HFFc6 (cell line): ENCODE measurements at regions not wholly inside any gene's neighbourhood (a gene's known extent, or its start where the extent isn't known, plus 50 kb on each side); places are given as distances from the start of the nearest gene placed in this dataset.
"Not testable (repeated sequence)": the region's sequence is repeated elsewhere in the genome, so short reads cannot be mapped to it uniquely, and the experiment has no call there.

ENCODE experiments used
- DNase-seq: peaks from one replicate; pipeline ENCODE4 v3.0.0-alpha.2; 2018
- H3K27ac Mint-ChIP-seq: 2 replicates; pipeline ENCODE4 v1.8.0; 2020; ENCODE audit warnings: mild to moderate bottlenecking, mixed read lengths
- H3K27me3 Mint-ChIP-seq: 2 replicates; pipeline ENCODE4 v1.8.0; 2021; ENCODE audit warnings: mild to moderate bottlenecking, moderate library complexity, mixed read lengths; ENCODE audit not compliant: insufficient read depth
- H3K36me3 Mint-ChIP-seq: 2 replicates; pipeline ENCODE4 v1.8.0; 2021; ENCODE audit warnings: low read depth, mixed read lengths
- H3K4me1 Mint-ChIP-seq: 2 replicates; pipeline ENCODE4 v1.8.0; 2020; ENCODE audit warnings: low read depth, mixed read lengths
- H3K4me3 Mint-ChIP-seq: 2 replicates; pipeline ENCODE4 v1.8.0; 2020; ENCODE audit warnings: mild to moderate bottlenecking, moderate library complexity, mixed read lengths
- H3K9me3 Mint-ChIP-seq: 2 replicates; pipeline ENCODE4 v1.8.0; 2020; ENCODE audit warnings: mild to moderate bottlenecking, mixed read lengths
- TF ChIP-seq, protein P1 (sequence below): fragments of 200-600 bp; sonication (generic); IDR thresholded peaks from 2 replicates; pipeline ENCODE4 v1.5.0; 2021; ENCODE audit warnings: antibody characterized with exemption, mild to moderate bottlenecking

DNA sequence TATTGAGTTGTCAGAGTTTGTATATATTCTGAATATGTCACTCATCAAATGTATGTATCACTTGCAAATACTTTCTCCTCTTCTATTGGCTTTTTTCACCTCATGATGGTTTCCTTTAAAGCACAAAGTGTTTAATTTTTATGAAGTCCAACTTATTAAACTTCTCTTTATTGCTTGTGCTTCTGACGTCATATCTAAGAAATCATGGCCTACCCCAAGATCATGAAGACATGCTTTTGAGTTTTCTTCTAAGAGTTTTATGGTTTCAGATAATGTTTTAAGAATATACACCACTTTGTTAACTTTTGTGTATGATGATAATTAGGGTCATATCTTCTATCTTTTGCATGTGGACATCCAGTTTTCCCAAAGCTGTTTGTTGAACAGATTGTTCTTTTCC lies 417.2 kb upstream of the ATP10A start:
- Mint-ChIP-seq H3K9me3 (no peaks in the 10 kb centered on the region), H3K4me3 (no peak overlapping the region), H3K27ac (no peak overlapping the region), H3K4me1 (no peaks in the 10 kb centered on the region), H3K36me3 (no peaks in the 10 kb centered on the region), H3K27me3 (no peaks in the 10 kb centered on the region)
- TF ChIP-seq, protein P1, sequence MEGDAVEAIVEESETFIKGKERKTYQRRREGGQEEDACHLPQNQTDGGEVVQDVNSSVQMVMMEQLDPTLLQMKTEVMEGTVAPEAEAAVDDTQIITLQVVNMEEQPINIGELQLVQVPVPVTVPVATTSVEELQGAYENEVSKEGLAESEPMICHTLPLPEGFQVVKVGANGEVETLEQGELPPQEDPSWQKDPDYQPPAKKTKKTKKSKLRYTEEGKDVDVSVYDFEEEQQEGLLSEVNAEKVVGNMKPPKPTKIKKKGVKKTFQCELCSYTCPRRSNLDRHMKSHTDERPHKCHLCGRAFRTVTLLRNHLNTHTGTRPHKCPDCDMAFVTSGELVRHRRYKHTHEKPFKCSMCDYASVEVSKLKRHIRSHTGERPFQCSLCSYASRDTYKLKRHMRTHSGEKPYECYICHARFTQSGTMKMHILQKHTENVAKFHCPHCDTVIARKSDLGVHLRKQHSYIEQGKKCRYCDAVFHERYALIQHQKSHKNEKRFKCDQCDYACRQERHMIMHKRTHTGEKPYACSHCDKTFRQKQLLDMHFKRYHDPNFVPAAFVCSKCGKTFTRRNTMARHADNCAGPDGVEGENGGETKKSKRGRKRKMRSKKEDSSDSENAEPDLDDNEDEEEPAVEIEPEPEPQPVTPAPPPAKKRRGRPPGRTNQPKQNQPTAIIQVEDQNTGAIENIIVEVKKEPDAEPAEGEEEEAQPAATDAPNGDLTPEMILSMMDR = no peak
- DNase-seq = no peak

DNA sequence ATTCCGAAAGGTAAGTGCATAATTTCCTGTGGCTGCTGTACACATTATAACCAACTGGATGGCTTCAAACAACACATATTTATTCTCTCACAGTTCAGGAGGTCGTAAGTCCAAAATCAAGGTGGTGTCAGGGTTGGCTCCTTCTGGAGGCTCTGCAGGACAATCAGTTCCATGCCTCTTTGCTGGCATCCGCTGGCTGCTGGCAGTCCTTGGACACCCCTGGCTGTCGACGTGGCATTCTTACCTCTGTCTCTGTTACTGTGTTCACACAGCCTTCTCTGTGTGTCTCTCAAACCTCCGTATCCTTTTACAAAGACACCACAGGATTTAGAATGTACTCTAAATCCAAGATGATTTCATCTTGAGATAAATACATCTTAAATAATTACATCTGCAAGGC lies 398.8 kb upstream of the ATP10A start:
- H3K27me3 Mint-ChIP-seq = peaks cover 1% of the 10 kb centered on the region
- no peak for DNase-seq
- no peaks in the 10 kb centered on the region for H3K9me3 Mint-ChIP-seq
- H3K4me3 Mint-ChIP-seq = no peak overlapping the region
- H3K4me1 Mint-ChIP-seq = no peaks in the 10 kb centered on the region
- no peak overlapping the region for H3K27ac Mint-ChIP-seq
- H3K36me3 Mint-ChIP-seq = no peaks in the 10 kb centered on the region
- TF ChIP-seq, protein P1 = no peak

DNA sequence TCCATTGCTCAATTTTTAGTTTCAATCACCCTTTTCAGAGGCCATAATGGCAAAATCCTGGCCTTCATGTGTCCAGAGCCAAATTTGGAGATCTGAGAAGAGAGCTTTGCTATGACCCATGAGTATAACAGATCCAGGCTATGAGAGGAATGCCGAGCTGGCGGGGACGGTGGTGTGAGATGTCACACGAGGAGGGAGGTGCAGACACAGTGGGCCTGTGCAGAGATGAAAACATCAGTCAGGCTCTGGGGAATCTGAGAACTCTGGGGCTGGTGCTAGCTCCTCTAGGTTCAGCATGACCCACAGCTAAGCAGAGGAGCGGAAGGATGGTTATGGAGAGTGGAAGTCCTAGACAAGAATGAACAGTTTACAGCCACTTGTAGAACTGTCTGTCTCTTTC lies 398.3 kb upstream of the ATP10A start:
- Mint-ChIP-seq H3K9me3 (no peaks in the 10 kb centered on the region), H3K27me3 (peaks cover 1% of the 10 kb centered on the region), H3K36me3 (no peaks in the 10 kb centered on the region), H3K27ac (no peak overlapping the region), H3K4me1 (no peaks in the 10 kb centered on the region), H3K4me3 (no peak overlapping the region)
- DNase-seq = no peak
- TF ChIP-seq, protein P1 = no peak

DNA sequence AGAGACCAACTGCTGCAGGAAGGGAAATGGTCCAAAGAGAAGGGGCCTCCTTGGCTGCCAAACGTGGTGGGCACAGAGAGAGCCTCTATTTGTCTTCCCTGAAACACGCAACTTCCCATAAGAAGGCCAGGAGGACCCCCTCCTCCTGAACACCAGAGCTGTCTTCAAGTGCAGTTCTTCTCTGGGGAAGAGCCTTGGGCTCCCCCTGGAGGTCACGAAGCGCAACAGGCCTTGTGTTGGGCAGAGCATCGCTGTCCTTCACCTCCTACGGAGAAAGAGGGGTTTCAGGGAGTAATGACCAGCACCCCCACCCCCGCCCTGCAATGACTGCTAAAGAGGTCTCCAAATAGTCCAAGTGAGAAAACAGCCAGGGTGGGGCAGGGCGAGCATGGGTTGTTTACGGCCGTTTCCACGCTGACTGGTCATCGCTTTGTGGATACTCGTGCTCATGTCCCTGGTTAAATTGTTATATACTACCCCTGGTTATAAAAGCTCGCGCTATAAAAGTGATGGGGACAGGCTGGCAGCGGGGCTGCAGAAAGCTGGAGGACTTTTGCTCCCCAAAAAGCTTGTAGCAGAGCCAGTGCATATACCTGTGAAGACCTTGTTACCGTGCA lies 397.5 kb upstream of the ATP10A start:
- H3K9me3 Mint-ChIP-seq = no peaks in the 10 kb centered on the region
- H3K27me3 Mint-ChIP-seq = peaks cover 1% of the 10 kb centered on the region
- H3K27ac Mint-ChIP-seq = no peak overlapping the region
- no peaks in the 10 kb centered on the region for H3K36me3 Mint-ChIP-seq
- TF ChIP-seq, protein P1 = peak; percentile 89
- DNase-seq = no peak
- no peak overlapping the region for H3K4me3 Mint-ChIP-seq
- H3K4me1 Mint-ChIP-seq = no peaks in the 10 kb centered on the region

DNA sequence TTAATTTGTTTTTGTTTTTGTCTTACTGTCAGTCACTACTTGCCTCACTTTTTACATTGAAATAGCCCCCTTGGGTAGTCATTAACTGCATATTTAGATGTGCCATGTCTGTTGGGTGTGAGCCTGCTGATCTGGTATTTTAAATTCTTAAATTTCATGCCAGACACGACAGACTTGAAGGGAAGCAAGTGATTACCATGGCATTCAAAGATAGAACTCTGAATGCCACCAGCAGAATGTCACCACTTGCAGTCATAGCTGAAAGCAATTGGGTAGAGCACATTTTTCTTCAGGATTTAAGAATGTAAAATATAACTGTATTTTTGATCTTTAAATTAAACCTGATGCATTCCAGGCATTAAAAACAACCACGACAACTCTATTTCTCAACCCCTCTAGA lies 396.5 kb upstream of the ATP10A start:
- no peaks in the 10 kb centered on the region for H3K4me1 Mint-ChIP-seq
- no peak for DNase-seq
- no peaks in the 10 kb centered on the region for H3K9me3 Mint-ChIP-seq
- TF ChIP-seq, protein P1 = no peak
- H3K4me3 Mint-ChIP-seq = no peak overlapping the region
- H3K27ac Mint-ChIP-seq = no peak overlapping the region
- H3K27me3 Mint-ChIP-seq = peaks cover 1% of the 10 kb centered on the region
- H3K36me3 Mint-ChIP-seq = no peaks in the 10 kb centered on the region

DNA sequence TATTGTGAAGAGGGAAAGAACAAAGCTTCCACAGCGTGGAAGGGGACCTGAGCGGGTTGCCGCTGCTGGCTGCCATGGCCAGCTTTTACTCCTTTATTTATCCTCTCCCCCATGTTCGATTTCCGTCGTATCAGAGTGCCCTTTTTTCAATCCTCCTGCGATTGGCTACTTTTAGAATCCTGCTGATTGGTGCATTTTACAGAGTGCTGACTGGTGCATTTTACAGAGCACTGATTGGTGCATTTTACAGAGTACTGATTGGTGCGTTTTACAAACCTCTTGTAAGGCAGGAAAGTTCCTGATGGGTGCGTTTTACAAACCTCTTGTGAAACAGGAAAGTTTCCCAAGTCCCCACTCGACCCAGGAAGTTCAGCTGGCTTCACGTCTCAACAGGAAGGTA lies 381.7 kb upstream of the ATP10A start:
- not testable (repeated sequence) for H3K27ac Mint-ChIP-seq, H3K4me3 Mint-ChIP-seq, H3K4me1 Mint-ChIP-seq, H3K27me3 Mint-ChIP-seq, DNase-seq, H3K36me3 Mint-ChIP-seq, H3K9me3 Mint-ChIP-seq
